ENCODE measurements at regions not wholly inside any gene's neighbourhood (a gene's known extent, or its start where the extent isn't known, plus 50 kb on each side); places are given as distances from the start of the nearest gene placed in this dataset.

DNA sequence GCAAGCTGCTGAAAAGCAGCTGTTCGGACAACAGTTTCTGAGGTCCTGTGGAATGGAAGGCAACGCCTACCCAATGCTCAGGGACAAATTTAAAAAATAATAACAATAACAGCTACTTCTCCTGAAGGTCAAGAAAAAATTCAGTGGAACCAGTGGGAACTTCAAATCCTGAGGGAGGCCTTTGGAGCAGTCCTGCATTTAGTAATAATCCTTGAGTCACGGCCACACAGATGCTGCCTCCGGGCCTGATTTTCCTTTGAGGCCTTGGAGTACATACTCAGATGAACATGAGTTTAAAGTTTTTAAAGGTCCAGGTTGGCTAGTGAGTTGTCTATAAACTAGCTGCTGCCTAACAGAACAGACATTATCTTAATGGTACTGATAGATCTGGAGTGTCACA lies 268.0 kb downstream of the MSRB3 start:
- no peak for DNase-seq (ENCODE audit: low read depth in 2 of 2)

DNA sequence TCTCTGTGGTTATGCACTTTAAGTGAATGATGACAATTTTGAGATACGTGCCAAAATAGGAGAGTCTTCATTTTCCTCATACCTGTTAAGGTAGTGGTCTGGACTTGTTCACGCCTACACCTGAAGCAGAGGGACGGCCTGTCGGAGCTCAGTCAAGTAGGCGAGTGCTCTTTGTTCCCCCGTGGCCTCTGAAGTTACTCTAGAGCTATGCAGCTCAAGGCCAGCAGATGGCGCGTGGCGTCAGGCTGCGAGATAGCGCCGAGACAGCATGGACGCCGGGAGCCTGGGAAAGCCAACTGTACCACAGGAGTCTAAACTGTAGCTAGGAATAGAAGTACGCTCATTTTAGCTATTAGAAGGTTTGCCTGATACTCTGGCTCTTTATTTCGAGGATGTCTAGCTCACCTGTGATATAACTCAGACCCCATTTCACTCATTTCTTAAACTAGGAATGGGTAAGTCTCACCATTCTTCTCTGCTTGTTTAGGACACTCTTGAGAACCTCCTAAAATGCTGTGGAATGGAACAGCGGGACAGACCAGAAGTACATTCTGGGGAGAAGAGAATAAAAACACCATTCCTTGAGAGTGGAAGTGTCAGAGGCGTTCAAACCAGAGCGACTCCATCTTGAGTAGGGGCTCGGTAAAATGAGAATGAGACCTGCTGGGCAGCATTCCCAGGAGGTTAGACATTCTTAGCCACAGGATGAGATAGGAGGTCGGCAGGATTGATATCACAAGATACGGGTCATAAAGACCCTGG lies 267.4 kb upstream of the HMGA2 start:
- DNase-seq (ENCODE audit: low read depth in 2 of 2), result peak; percentile 43 to 57

DNA sequence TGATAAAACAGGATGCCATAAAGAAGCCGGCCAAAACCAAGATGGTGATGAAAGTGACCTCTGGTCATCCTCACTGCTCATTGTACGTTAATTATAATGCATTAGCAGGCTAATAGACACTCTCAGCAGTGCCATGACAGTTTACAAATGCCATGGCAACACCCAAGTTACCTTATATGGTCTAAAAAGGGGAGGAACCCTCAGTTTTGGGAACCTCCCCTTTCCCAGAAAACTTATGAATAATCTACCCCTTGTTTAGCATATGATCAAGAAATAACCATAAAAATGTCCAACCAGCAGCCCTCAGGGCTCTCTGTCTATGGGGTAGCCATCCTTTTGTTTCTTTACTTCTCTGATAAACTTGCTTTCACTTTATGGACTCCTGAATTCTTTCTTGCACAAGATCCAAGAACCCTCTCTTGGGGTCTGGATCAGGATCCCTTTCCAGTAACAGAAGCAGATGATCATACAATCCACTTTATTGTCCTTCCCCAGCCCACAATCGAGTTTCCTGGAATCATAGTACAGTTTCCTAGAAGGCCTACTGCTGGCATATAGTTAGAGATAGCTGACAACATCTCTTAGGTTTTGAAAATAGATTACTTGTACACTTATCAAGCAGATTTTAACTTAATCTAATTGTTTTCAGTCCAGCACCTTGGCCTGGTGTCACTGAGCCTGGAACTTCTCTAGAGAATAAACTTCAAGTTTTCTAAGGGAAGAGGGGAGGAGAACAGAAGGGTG lies 266.7 kb upstream of the HMGA2 start:
- DNase-seq (ENCODE audit: low read depth in 2 of 2), result no peak

DNA sequence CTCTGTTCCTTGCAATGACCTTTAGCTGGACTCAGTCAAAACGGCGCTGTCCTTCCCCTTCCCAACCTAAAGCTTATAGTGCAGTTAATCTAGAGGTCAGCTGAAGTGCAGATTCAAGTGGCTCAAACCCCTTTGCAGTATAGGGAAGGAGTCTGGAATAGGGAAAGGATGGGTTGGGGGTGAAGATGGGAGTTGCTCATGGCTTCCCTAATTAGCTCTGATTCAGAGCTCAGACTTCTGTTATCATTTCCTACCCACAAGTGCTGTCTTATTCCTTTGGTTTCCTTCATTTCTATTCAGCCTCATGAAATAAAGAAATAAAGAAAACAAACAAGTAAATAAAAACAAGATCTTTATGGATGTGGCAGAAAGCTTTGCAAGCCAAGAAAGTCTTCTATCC lies 264.0 kb upstream of the HMGA2 start:
- no peak for DNase-seq (ENCODE audit: low read depth in 2 of 2)

DNA sequence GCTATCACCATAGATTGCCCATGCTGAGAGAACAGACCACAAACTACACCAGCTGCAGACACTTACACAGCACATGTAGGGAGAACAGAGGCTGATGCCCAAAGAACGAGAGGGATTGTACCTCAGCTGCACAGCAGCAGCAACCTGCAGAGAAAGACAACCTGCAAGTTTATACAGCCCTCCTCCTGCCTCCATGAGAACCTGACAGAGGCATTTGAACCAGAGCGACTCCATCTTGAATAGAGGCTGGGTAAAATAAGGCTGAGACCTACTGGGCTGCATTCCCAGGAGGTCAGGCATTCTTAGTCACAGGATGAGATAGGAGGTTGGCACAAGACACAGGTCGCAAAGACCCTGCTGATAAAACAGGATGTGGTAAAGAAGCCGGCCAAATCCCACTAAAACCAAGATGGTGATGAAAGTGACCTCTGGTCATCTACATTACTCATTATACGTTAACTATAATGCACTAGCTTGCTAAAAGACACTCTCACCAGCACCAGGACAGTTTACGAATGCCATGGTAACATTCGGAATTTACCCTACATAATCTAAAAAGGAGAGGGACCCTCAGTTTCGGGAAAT lies 262.4 kb upstream of the HMGA2 start:
- DNase-seq (ENCODE audit: low read depth in 2 of 2), result no peak

DNA sequence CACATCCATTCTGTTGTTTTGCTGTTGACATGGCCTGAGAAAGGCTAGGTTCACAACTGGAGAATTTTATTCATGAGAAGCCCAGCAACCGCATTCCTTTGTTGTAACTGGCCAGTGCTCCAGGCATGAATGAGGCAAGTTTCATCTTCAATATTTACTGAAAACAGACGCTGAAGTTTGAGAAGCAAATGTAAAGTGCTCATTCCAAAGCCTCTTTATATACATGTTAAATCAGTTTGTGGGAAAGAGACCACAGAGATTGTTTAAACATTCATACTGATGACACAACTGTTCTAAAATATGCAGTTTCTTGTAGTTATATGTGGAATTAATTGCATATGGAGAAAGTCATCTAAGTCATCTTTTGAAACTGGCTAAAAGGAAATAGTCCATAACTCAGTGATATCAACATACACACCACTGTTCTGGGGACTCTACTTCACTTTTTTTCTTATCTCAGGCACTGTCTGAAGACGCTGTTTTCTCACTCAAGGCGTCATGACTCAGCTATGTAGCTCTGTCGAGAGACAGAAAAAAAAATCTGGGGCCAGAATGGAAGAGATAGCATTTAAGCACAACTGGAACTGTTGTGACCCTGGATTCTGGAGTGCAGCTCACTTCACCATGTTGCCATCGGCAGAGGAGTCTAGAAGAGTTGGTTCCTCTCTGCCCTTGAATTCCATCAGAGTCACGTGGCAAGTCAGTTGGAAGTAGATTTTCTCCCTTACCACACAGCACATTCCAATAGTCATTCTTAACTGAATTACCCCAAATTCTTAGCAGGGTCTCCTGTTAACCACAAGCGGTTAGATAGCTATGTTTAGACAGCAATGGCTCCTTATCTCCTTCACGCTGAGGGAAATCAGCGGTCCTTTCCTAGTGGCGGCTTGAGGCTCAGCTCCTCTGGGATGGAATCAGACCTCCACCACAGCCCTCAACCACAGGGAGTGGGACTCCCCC lies 258.4 kb upstream of the HMGA2 start:
- no peak for DNase-seq (ENCODE audit: low read depth in 2 of 2)

DNA sequence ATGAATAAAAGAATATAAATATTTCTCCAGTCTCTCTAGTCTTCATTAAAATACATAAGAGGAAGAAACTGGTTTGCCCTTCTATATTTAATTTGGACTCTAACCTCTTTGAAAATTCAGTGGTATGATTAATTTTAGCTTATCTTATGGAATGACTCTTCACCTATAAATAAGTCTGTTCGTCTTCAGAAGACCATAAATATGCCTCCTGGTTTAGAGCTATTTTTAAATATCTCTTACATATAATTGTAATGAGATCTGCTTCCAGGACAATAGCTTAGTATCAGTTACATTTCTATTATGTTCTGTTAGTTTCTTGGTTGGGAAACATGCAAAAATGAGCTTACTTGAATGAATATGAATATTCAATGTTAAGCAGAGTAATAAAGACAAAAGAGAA lies 257.5 kb upstream of the HMGA2 start:
- no peak for DNase-seq (ENCODE audit: low read depth in 2 of 2)

DNA sequence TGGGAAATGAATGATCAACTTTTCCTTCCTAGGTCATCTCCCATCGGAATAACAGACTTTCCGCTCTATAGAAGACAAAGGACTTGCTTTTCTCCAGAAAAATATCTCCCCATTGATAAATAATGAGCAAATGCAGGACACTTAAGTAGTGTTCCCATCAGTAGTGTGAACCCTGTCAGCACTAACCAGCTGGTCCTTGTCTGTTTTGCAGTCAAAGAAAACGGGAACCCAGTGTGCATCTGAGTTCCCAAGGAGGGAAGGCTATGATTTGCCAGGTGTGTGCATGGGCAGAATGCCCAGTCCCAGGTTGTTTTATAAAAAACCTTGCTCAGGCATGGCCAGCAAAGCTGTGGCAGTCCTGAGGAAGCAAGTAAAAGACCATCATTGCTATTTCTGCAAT lies 256.5 kb upstream of the HMGA2 start:
- DNase-seq (ENCODE audit: low read depth in 2 of 2), result no peak

DNA sequence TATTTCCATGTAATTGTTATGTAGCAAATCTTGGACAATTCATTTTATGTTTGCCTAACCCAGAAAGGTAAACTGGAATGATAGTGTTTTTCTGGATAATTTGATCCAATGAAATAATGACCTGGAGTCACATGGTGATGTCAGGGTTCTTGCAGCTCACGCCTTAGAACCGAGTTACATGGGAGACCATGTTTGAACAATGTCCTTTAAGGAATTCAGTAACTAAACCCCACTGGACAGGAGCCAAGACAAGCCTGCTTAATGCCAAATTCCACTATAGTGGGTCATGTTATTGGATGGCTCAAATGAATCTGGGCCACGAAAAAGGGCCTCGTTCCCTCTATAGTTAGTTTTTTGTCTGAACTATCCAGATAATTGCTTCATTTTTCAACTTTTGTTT lies 255.8 kb upstream of the HMGA2 start:
- DNase-seq (ENCODE audit: low read depth in 2 of 2), result no peak

DNA sequence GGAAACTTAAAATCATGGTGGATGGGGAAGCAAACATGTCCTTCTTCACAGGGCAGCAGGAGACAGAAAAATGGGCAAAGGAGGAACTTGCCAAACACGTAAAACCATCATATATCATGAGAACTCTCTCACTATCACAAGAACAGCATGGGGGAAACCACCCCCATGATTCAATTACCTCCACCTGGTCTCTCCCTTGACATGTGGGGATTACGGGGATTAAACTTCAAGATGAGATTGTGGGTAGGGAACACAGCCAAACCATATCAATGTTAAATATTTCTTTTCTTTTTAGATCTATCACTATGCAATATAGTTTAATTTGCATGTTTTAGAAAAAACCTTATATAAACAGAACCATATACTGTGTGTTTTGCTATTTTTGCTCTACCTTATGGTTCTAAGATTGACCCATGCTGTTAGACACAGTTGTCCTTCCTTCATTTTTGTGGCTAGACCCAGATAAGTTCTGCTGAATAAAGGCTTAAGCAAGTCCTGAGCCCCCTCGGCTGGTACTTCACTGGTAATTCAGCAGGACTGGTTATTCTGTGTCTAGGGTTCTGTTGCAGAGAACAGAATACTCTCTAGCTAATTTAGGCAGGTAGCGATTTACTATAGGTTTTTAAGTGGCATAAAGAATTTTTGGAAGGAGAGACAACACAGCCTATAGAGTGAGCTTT lies 253.7 kb upstream of the HMGA2 start:
- no peak for DNase-seq (ENCODE audit: low read depth in 2 of 2)

DNA sequence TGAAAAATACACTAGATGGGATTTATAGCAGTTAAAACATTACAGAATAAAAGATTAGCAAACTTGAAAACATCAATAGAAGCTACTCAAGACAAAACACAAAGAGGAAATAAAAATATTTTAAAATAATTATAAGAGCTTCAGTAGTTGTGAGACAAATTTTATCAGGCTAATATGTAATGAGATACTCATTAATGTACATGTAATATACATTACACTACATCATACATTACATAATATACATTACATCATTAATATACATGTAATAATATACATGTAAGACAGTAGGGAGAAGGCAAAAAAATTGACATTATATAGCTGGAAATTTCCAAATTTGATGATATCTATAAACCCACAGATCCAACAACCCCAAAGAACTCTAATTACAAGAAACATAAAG lies 249.4 kb upstream of the HMGA2 start:
- no peak for DNase-seq (ENCODE audit: low read depth in 2 of 2)

DNA sequence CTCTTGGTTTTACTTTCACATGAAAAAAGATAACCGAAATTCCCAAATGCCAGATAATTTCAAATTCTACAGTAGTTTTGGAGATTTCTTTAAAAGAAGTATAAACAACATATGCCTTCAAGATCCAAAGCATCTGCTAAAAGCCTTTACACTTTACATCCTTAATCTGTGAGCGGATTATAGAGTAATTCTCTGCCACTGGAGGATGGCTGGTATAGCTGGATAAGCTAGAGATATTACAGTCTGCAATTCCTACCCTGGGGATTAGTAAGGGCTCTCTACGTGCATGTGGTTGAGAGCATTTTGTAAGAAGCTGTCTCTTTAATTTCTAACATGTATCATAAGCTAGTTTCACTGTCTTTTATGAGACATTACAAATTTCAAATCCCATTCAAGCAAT lies 240.3 kb upstream of the HMGA2 start:
- DNase-seq (ENCODE audit: low read depth in 2 of 2), result no peak

DNA sequence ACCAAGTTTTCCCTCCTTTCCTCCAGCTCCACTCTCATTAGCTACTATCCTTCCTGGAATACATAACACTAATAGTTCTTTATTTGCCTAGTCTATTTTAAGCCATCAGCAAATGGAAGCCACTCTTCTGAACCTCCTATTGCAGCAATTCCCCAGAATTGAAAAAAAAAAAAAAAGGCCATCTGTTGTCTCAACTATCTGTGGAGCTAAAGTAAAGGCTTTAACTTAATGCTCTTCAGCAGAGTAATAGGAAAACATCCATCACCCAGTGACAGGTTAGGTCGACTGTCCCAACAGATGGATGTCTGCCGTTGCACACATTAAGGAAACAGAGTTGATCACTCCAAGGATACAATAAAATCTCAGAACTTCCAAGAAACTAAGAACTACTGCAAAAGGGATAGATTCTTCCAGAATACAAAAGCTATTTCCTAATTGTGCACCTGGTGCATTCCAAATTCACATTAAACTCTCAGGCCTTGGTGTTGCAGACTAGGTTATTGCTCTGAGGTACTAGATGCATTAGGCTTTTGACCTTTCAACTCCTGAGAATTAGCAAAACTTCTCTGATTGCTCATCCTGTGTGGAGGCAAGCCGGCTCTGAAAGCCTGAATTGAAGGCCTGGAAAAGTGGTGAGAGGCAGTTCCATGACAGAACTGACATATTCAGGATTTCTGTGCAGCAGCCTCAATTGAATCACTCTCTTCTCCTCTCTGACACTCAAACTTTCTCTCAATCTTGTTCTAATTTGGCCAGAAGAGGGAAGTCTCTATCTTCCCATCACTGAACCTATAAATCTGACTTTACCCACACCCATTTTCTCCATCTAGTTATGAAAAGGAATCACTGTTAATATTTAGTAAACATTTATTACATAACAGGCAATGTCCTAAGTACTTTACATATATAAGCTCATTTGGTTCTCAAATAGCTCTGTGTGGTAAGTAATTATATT lies 238.4 kb upstream of the HMGA2 start:
- no peak for DNase-seq (ENCODE audit: low read depth in 2 of 2)

DNA sequence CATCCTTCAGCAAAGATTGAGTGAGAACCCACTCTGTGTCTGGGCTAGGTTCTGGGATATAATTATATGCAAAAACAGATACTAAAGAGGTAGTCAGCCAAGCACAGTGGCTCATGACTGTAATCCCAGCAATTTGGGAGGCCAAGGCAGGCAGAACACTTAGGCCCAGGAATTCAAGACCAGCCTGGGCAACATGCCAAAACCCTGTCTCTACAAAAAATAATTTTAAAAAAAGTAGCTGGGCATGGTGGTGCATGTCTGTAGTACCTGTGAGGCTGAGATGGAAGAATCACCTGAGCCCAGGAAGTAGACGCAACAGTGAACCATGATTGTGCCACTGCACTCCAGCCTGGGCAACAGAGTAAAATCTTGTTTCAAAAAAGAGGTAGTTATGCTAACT lies 237.5 kb upstream of the HMGA2 start:
- DNase-seq (ENCODE audit: low read depth in 2 of 2), result no peak

DNA sequence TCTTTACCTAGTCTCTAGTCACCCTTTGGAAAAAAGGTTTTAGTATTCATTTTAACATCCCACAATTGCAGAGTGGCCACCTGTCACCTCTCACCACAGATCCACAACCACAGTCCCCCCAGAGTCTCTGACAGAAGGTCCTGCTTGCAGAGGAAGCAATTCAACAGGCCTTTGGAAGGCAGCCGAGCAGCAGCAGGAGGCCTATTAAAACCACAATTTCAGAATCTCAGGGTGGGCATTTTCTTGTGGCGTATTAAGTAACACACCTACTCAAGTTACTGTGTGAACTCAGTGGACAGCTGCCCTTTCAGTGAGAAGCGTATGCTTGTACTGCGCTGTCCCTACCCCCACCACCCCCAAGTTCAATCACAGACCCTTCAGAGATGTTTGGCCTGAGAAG lies 234.0 kb upstream of the HMGA2 start:
- DNase-seq (ENCODE audit: low read depth in 2 of 2), result no peak

DNA sequence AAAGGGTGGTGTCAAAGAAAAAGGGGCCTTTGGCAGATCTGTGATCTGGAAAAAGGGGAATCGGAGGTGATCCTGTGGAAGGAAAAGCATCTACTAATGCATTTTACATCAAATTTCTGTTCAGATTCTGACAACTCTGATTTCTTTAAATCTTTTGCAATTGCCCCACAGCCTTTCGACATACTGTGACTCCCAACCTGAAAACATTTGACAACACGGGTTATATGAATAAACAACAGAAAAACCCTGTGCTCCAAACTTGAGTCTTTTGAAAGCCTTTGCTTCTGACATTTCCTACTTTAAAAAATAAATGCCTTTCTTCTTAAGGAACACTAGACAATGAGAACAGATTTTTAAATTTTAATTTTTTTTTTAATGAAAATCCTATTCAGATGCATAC lies 231.9 kb upstream of the HMGA2 start:
- DNase-seq (ENCODE audit: low read depth in 2 of 2), result no peak

DNA sequence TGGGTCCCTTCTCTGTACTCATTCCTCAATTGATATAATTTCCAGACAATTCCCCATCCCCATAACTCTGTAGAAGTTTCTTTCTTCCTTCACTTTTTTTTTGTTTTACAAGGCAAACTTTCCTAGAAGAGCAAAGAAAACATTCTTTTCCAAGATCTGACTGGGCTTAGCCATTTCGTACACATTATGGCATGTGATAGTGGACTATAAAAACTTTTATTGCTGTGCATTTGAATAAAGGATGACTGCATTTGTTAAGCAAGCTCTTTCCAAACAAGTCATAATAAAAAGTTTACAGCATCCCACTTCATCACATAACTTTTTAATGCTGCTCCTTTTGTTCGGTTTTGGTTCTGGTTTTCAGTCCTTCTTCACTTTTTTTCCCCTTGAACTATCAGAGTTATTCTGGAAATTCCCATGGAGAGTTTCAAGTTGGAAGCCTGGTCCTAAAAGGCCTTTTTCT lies 231.0 kb upstream of the HMGA2 start:
- DNase-seq (ENCODE audit: low read depth in 2 of 2), result no peak

DNA sequence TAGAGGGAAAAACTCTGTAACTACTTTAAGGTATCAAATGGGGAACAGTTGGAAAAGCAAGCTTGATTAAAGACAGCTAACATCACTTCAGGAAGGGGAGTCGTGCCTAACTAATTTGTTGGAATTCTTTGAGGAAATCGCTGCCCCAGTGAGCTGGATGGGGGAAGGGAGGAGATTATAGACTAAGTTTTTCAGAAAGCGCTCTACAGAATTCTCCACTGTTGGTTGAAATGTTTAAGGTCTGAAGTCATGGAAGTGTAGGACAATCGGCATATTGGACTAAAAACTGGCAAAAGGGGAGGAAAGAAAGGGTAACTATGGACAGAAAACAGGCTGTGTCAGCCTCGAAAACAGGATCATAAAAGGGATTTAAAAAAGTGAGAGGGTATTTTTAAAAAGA lies 229.9 kb upstream of the HMGA2 start:
- no peak for DNase-seq (ENCODE audit: low read depth in 2 of 2)

DNA sequence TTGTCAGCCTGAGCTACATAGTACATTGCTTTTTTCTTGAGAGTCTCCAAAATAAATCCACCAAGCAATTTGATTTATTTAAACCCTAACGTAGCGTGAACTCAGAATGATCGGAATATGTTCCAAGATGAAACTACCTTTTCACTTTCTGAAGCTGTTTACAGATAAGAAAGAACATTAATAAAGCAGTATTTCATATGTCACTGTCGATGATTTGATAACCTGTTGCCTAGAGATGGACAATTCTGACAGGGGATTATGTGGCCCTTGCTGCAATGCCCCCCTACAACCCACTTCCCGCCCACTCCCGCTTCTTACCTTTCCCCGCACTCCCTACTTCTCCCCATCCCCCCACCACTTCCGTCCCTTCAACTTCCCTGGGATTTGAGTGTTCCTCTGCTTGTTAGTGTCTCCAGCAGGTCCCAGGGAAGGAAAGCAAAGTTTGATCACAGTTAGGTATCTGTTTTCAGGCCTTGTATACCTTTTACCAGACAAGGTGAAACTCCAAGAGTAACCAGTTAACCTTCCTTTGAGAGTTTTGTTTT lies 229.2 kb upstream of the HMGA2 start:
- no peak for DNase-seq (ENCODE audit: low read depth in 2 of 2)
